HAP-1 (cell line): ENCODE measurements at regions not wholly inside any gene's neighbourhood (a gene's known extent, or its start where the extent isn't known, plus 50 kb on each side); places are given as distances from the start of the nearest gene placed in this dataset.

ENCODE experiments used
- DNase-seq, 2 experiments: peaks; one replicate each; pipeline ENCODE4 v3.0.0-alpha.2; 2016 to 2020; ENCODE audit warnings: low spot score in 2 of 2
- H3K27me3 ChIP-seq: fragments of 250-450 bp; sonication (Bioruptor Pico); 2 replicates; pipeline ENCODE4 v1.5.1; 2020; ENCODE audit warnings: low read depth, mild to moderate bottlenecking, moderate library complexity
- H3K36me3 ChIP-seq: fragments of 250-450 bp; sonication (Bioruptor Pico); replicated peaks from 2 replicates; pipeline ENCODE4 v1.5.1; 2020; ENCODE audit warnings: mild to moderate bottlenecking
- H3K4me1 ChIP-seq: fragments of 250-450 bp; sonication (Bioruptor Pico); 2 replicates; pipeline ENCODE4 v1.5.1; 2020; ENCODE audit warnings: mild to moderate bottlenecking
- H3K4me3 ChIP-seq: fragments of 250-450 bp; sonication (Bioruptor Pico); 2 replicates; pipeline ENCODE4 v1.5.1; 2020; ENCODE audit warnings: mild to moderate bottlenecking, moderate library complexity
- H3K9me3 ChIP-seq: fragments of 250-450 bp; sonication (Bioruptor Pico); 2 replicates; pipeline ENCODE4 v1.5.1; 2020; ENCODE audit warnings: mild to moderate bottlenecking, moderate library complexity
- in situ Hi-C: fragments of 300-500 bp; cut with MboI; formaldehyde crosslinking; loops from 3 replicates; pipeline ENCODE4 v1.14.3; 2020; ENCODE audit warnings: low sequenced_read_pairs, inconsistent platforms, mixed read lengths

GRCh38 chr12:93019975-93020630, 91.0 kb upstream of the EEA1 start:
- Histone ChIP-seq H3K27me3 (no peaks in the 10 kb centered on the region), H3K36me3 (no peaks in the 10 kb centered on the region), H3K9me3 (no peaks in the 10 kb centered on the region), H3K4me3 (no peak overlapping the region), H3K4me1 (peaks cover 14% of the 10 kb centered on the region)
- in situ Hi-C loops: loop anchor here (25.0 kb wide), 1 partner anchor 1092 kb away; no protein-coding TSS in a partner anchor
- peak; percentile 28 to 43 for DNase-seq

- Histone ChIP-seq H3K9me3 (no peaks in the 10 kb centered on the region), H3K4me1 (peaks cover 17% of the 10 kb centered on the region), H3K4me3 (no peak overlapping the region), H3K27me3 (no peaks in the 10 kb centered on the region), H3K36me3 (no peaks in the 10 kb centered on the region)
- in situ Hi-C loops: loop anchor here (25.0 kb wide), 1 partner anchor 1091 kb away; no protein-coding TSS in a partner anchor
- no peak for DNase-seq
Measured at GRCh38 chr12:93020631-93021597, 91.8 kb upstream of the EEA1 start.

- in situ Hi-C loops: loop anchor here (25.0 kb wide), 1 partner anchor 1090 kb away; no protein-coding TSS in a partner anchor
- DNase-seq: no peak
- peaks cover 17% of the 10 kb centered on the region for H3K4me1 ChIP-seq
- no peaks in the 10 kb centered on the region for H3K27me3 ChIP-seq
- H3K36me3 ChIP-seq: no peaks in the 10 kb centered on the region
- H3K9me3 ChIP-seq: no peaks in the 10 kb centered on the region
- no peak overlapping the region for H3K4me3 ChIP-seq
Measured at GRCh38 chr12:93022603-93023340, 93.7 kb upstream of the EEA1 start.

GRCh38 chr12:93025145-93026103, 96.3 kb upstream of the EEA1 start:
- H3K4me1 ChIP-seq: peaks cover 4% of the 10 kb centered on the region
- in situ Hi-C loops: no loop called here
- peak; percentile 27 to 63 for DNase-seq

GRCh38 chr12:93027041-93027440, 97.9 kb upstream of the EEA1 start:
- 0 out of 2 replicates have a peak, but pooled peaks cover 2% of the 10 kb centered on the region for H3K4me1 ChIP-seq
- no peak overlapping the region for H3K4me3 ChIP-seq
- no peaks in the 10 kb centered on the region for H3K27me3 ChIP-seq
- no peaks in the 10 kb centered on the region for H3K36me3 ChIP-seq
- in situ Hi-C loops: no loop called here
- DNase-seq: no peak
- no peaks in the 10 kb centered on the region for H3K9me3 ChIP-seq

More at GRCh38 chr12:93025145-93026103, 96.3 kb upstream of the EEA1 start:
- Histone ChIP-seq H3K27me3 (no peaks in the 10 kb centered on the region), H3K4me3 (no peak overlapping the region), H3K36me3 (no peaks in the 10 kb centered on the region), H3K9me3 (no peaks in the 10 kb centered on the region)

GRCh38 chr12:93029091-93029490, 100.0 kb upstream of the EEA1 start:
- Histone ChIP-seq H3K4me1 (0 out of 2 replicates have a peak, but pooled peaks cover 2% of the 10 kb centered on the region), H3K4me3 (no peak overlapping the region), H3K27me3 (no peaks in the 10 kb centered on the region), H3K9me3 (no peaks in the 10 kb centered on the region), H3K36me3 (no peaks in the 10 kb centered on the region)
- in situ Hi-C loops: no loop called here
- DNase-seq: no peak

- no peak for DNase-seq
- in situ Hi-C loops: no loop called here
- H3K4me1 ChIP-seq: no peaks in the 10 kb centered on the region
- no peaks in the 10 kb centered on the region for H3K36me3 ChIP-seq
- H3K27me3 ChIP-seq: no peaks in the 10 kb centered on the region
- no peak overlapping the region for H3K4me3 ChIP-seq
- H3K9me3 ChIP-seq: no peaks in the 10 kb centered on the region
Measured at GRCh38 chr12:93031028-93031427, 101.9 kb upstream of the EEA1 start.

GRCh38 chr12:93032758-93033157, 103.7 kb upstream of the EEA1 start:
- no peaks in the 10 kb centered on the region for H3K36me3 ChIP-seq
- no peak overlapping the region for H3K4me3 ChIP-seq
- DNase-seq: no peak
- no peaks in the 10 kb centered on the region for H3K9me3 ChIP-seq
- H3K27me3 ChIP-seq: no peaks in the 10 kb centered on the region
- no peaks in the 10 kb centered on the region for H3K4me1 ChIP-seq
- in situ Hi-C loops: no loop called here

GRCh38 chr12:93033948-93034347, 104.9 kb upstream of the EEA1 start:
- Histone ChIP-seq H3K4me1 (no peaks in the 10 kb centered on the region), H3K36me3 (no peaks in the 10 kb centered on the region), H3K9me3 (no peaks in the 10 kb centered on the region), H3K4me3 (no peak overlapping the region), H3K27me3 (no peaks in the 10 kb centered on the region)
- no peak for DNase-seq
- in situ Hi-C loops: no loop called here

GRCh38 chr12:93039062-93039461, 110.0 kb upstream of the EEA1 start:
- H3K4me1 ChIP-seq: no peaks in the 10 kb centered on the region
- no peak for DNase-seq
- in situ Hi-C loops: no loop called here
- H3K27me3 ChIP-seq: no peaks in the 10 kb centered on the region
- no peaks in the 10 kb centered on the region for H3K36me3 ChIP-seq
- H3K9me3 ChIP-seq: no peaks in the 10 kb centered on the region
- no peak overlapping the region for H3K4me3 ChIP-seq

GRCh38 chr12:93039930-93040329, 110.8 kb upstream of the EEA1 start:
- H3K4me1 ChIP-seq: no peaks in the 10 kb centered on the region
- H3K36me3 ChIP-seq: no peaks in the 10 kb centered on the region
- H3K27me3 ChIP-seq: no peaks in the 10 kb centered on the region
- in situ Hi-C loops: no loop called here
- DNase-seq: no peak
- no peak overlapping the region for H3K4me3 ChIP-seq
- no peaks in the 10 kb centered on the region for H3K9me3 ChIP-seq

- H3K27me3 ChIP-seq: no peaks in the 10 kb centered on the region
Measured at GRCh38 chr12:93040367-93040766, 111.3 kb upstream of the EEA1 start.

GRCh38 chr12:93041416-93041815, 112.3 kb upstream of the EEA1 start:
- Histone ChIP-seq H3K4me1 (no peaks in the 10 kb centered on the region), H3K36me3 (no peaks in the 10 kb centered on the region), H3K27me3 (no peaks in the 10 kb centered on the region), H3K4me3 (no peak overlapping the region), H3K9me3 (no peaks in the 10 kb centered on the region)
- in situ Hi-C loops: no loop called here
- DNase-seq: no peak

More at GRCh38 chr12:93040367-93040766, 111.3 kb upstream of the EEA1 start:
- Histone ChIP-seq H3K4me3 (no peak overlapping the region), H3K4me1 (no peaks in the 10 kb centered on the region), H3K9me3 (no peaks in the 10 kb centered on the region), H3K36me3 (no peaks in the 10 kb centered on the region)
- in situ Hi-C loops: no loop called here
- DNase-seq: no peak
